ENCODE measurements at regions not wholly inside any gene's neighbourhood (a gene's known extent, or its start where the extent isn't known, plus 50 kb on each side); places are given as distances from the start of the nearest gene placed in this dataset.

- no peaks in the 10 kb centered on the region for H3K4me1 ChIP-seq (ENCODE audit: insufficient read depth, low read length, poor library complexity, severe bottlenecking)
- no peak overlapping the region for H3K4me2 ChIP-seq (ENCODE audit: low read length)
Measured at GRCh38 chr2:176490061-176490861, 221.0 kb downstream of the MTX2 start.

GRCh38 chr2:176491172-176491904 is 222.1 kb downstream of the MTX2 start:
- Histone ChIP-seq H3K9me2 (ENCODE audit: insufficient read depth, low read length) (no peaks in the 10 kb centered on the region), H4K20me1 (ENCODE audit: insufficient read depth, low read length) (no peaks in the 10 kb centered on the region), H3K79me2 (ENCODE audit: insufficient read depth, low read depth, low read length) (no peaks in the 10 kb centered on the region), H3K4me3 (ENCODE audit: low read depth, low read length, poor library complexity, severe bottlenecking) (no peak overlapping the region), H3K27ac (ENCODE audit: low read depth, low read length, poor library complexity, severe bottlenecking) (no peak overlapping the region), H3K36me3 (ENCODE audit: insufficient read depth, low read length) (no peaks in the 10 kb centered on the region), H3K9me3 (ENCODE audit: low read length) (no peaks in the 10 kb centered on the region), H2AFZ (ENCODE audit: low read length) (no peak overlapping the region), H3K4me1 (ENCODE audit: insufficient read depth, low read length, poor library complexity, severe bottlenecking) (no peaks in the 10 kb centered on the region), H3K4me2 (ENCODE audit: low read length) (no peak overlapping the region)
- BruUV-seq (replicated peaks), result no TSS peak
- TF ChIP-seq EZH2phosphoT487 (IDR thresholded peaks at IDR 0.05; ENCODE audit: borderline replicate concordance, low read depth, low read length) (no peak), CTCF (conservative IDR thresholded peaks at IDR 0.05; ENCODE audit: low read length) (no peak)
- intact Hi-C loops (cut with micrococcal nuclease; ENCODE audit: unreplicated experiment), result no loop called here
- POLR2A ChIA-PET, result interaction anchor here (0.6 kb wide), 1 partner anchor 334 kb away, joined by 3 read pairs; no protein-coding TSS in a partner anchor
- peak; percentile 5 for DNase-seq (ENCODE audit: low spot score)
- CTCF ChIA-PET (ENCODE audit: unreplicated experiment), result no interaction called here

More at GRCh38 chr2:176490061-176490861, 221.0 kb downstream of the MTX2 start:
- ChIA-PET POLR2A (no interaction called here), CTCF (ENCODE audit: unreplicated experiment) (no interaction called here)
- H3K4me3 ChIP-seq (ENCODE audit: low read depth, low read length, poor library complexity, severe bottlenecking), result no peak overlapping the region
- H3K9me3 ChIP-seq (ENCODE audit: low read length), result no peaks in the 10 kb centered on the region
- TF ChIP-seq EZH2phosphoT487 (IDR thresholded peaks at IDR 0.05; ENCODE audit: borderline replicate concordance, low read depth, low read length), result no peak
- no peak for TF ChIP-seq CTCF (conservative IDR thresholded peaks at IDR 0.05; ENCODE audit: low read length)
- H4K20me1 ChIP-seq (ENCODE audit: insufficient read depth, low read length), result no peaks in the 10 kb centered on the region
- no TSS peak for BruUV-seq (replicated peaks)
- H3K36me3 ChIP-seq (ENCODE audit: insufficient read depth, low read length), result no peaks in the 10 kb centered on the region
- no peaks in the 10 kb centered on the region for H3K9me2 ChIP-seq (ENCODE audit: insufficient read depth, low read length)
- intact Hi-C loops (cut with micrococcal nuclease; ENCODE audit: unreplicated experiment), result no loop called here
- H2AFZ ChIP-seq (ENCODE audit: low read length), result no peak overlapping the region
- no peak for DNase-seq (ENCODE audit: low spot score)
- H3K79me2 ChIP-seq (ENCODE audit: insufficient read depth, low read depth, low read length), result no peaks in the 10 kb centered on the region
- no peak overlapping the region for H3K27ac ChIP-seq (ENCODE audit: low read depth, low read length, poor library complexity, severe bottlenecking)

GRCh38 chr2:176492583-176492982 is 223.3 kb downstream of the MTX2 start:
- TF ChIP-seq CTCF (conservative IDR thresholded peaks at IDR 0.05; ENCODE audit: low read length) (no peak), EZH2phosphoT487 (IDR thresholded peaks at IDR 0.05; ENCODE audit: borderline replicate concordance, low read depth, low read length) (no peak)
- no peak overlapping the region for H3K4me3 ChIP-seq (ENCODE audit: low read depth, low read length, poor library complexity, severe bottlenecking)
- BruUV-seq (replicated peaks), result no TSS peak
- H4K20me1 ChIP-seq (ENCODE audit: insufficient read depth, low read length), result no peaks in the 10 kb centered on the region
- H3K9me2 ChIP-seq (ENCODE audit: insufficient read depth, low read length), result no peaks in the 10 kb centered on the region
- no peaks in the 10 kb centered on the region for H3K36me3 ChIP-seq (ENCODE audit: insufficient read depth, low read length)
- H3K9me3 ChIP-seq (ENCODE audit: low read length), result no peaks in the 10 kb centered on the region
- intact Hi-C loops (cut with micrococcal nuclease; ENCODE audit: unreplicated experiment), result no loop called here
- H2AFZ ChIP-seq (ENCODE audit: low read length), result no peak overlapping the region
- H3K4me1 ChIP-seq (ENCODE audit: insufficient read depth, low read length, poor library complexity, severe bottlenecking), result no peaks in the 10 kb centered on the region
- H3K4me2 ChIP-seq (ENCODE audit: low read length), result no peak overlapping the region
- ChIA-PET CTCF (ENCODE audit: unreplicated experiment) (no interaction called here), POLR2A (no interaction called here)
- H3K27ac ChIP-seq (ENCODE audit: low read depth, low read length, poor library complexity, severe bottlenecking), result no peak overlapping the region
- no peaks in the 10 kb centered on the region for H3K79me2 ChIP-seq (ENCODE audit: insufficient read depth, low read depth, low read length)
- no peak for DNase-seq (ENCODE audit: low spot score)
